ENCODE measurements at regions not wholly inside any gene's neighbourhood (a gene's known extent, or its start where the extent isn't known, plus 50 kb on each side); places are given as distances from the start of the nearest gene placed in this dataset.

DNA sequence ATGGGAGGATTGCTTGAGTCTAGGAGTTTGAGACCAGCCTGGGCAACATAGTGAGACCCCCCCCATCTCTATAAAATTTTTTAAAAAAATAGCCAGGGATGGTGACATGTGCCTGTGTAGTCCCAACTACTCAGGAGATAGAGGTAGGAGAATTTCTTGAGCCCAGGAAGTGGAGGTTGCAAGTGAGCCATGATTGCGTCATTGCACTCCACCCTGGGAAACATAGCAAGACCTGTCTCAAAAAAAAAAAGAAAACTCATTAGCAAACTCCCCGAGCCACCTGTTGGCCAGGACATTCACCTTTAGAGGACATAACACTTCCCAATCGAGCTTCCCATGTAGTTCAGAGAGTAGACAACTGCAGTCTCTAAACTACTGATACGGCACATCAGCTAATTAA is 274.2 kb downstream of the ABCC12 start:
- TF ChIP-seq, protein P1, sequence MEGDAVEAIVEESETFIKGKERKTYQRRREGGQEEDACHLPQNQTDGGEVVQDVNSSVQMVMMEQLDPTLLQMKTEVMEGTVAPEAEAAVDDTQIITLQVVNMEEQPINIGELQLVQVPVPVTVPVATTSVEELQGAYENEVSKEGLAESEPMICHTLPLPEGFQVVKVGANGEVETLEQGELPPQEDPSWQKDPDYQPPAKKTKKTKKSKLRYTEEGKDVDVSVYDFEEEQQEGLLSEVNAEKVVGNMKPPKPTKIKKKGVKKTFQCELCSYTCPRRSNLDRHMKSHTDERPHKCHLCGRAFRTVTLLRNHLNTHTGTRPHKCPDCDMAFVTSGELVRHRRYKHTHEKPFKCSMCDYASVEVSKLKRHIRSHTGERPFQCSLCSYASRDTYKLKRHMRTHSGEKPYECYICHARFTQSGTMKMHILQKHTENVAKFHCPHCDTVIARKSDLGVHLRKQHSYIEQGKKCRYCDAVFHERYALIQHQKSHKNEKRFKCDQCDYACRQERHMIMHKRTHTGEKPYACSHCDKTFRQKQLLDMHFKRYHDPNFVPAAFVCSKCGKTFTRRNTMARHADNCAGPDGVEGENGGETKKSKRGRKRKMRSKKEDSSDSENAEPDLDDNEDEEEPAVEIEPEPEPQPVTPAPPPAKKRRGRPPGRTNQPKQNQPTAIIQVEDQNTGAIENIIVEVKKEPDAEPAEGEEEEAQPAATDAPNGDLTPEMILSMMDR (conservative IDR thresholded peaks at IDR 0.05 in 1 of 2, IDR thresholded peaks at IDR 0.05 in 1 of 2; ENCODE audit: low read depth in 1 of 2, low read length in 2 of 2): no peak
- no peak for TF ChIP-seq EZH2 (IDR thresholded peaks at IDR 0.05; ENCODE audit: low read length, missing control alignments)

All from fibroblast of lung (primary cell).